ENCODE measurements at regions not wholly inside any gene's neighbourhood (a gene's known extent, or its start where the extent isn't known, plus 50 kb on each side); places are given as distances from the start of the nearest gene placed in this dataset.

- no peak for DNase-seq
Observed at GRCh38 chr7:42432644-42433043, 195.6 kb upstream of the GLI3 start.

DNA sequence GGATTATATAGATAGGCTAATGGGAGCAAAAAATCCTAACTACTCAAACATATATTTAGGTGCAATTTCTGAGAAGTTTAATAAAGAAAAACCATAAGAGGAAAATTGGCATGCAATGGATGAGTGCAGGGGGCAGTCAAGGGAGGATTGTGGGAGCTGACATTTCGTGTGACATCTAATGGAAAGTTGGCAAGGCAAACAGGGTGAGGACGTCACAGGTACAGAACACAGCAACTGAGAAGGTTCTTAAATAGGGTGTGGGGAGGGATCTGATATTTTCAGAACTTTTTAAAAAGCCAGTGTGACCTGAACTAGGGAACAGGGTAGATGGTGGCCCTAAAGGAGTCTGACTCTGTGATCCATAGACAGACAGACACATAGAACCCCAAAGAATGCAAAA, 194.9 kb upstream of the GLI3 start:
- no peak for DNase-seq

DNA sequence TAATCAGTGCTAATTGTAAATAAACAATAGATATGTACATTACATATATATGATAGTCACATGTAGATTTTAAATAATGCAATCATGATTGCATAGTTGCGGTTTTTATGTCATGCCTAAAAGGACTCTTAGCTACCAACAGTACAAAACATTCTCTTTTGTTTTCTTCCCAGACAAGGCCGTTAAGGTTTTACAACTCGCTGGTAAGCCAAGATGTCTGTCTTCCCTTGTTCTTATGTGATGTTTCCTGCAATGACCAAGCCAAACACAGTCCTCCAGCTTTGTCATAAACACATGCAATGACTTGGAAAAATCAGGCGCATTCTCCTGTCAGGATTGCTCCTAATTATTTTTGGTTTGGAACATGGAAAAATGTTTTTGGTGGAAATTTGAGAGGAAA, 192.3 kb upstream of the GLI3 start:
- no peak for DNase-seq

DNA sequence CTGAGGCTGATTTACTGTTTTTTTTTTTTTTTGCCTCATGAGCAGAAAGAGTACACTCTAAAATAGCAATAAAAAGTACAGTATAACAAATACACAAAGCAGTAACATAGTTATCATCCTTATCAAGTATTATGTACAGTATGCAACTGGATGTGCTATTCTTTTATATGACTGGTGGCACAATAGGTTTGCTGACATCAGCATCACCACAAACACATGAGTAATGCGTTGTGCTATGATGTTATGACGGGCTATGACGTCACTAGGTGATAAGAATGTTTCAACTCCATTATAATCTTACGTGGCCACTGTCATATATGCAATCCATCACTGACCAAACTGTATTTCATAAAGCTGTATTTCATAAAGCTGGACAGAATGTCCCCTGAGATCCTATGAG, 189.2 kb upstream of the GLI3 start:
- no peak for DNase-seq

GRCh38 chr7:42414941-42415505, 178.0 kb upstream of the GLI3 start:
- DNase-seq: no peak

DNA sequence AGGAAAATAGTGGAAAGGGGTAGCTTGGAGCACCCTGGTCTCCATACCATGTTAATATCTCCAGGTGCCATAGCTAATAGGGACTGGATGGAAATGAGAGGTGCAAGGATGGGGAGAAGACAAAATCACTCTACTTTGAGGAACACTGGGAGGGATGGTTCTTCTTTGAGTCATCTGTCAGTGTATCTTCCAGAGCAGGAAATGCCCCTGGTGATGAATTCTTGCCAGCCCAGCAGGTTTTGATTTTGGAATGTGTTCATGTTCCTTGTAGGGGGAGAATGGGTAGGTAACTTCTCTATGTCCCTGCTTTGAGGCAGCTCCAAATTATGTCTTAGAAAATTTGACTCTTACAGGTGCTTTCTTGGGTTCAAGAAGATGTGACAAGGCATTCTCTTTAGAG, 177.0 kb upstream of the GLI3 start:
- DNase-seq: no peak

- no peak for DNase-seq
Observed at GRCh38 chr7:42409296-42409695, 172.3 kb upstream of the GLI3 start.

DNA sequence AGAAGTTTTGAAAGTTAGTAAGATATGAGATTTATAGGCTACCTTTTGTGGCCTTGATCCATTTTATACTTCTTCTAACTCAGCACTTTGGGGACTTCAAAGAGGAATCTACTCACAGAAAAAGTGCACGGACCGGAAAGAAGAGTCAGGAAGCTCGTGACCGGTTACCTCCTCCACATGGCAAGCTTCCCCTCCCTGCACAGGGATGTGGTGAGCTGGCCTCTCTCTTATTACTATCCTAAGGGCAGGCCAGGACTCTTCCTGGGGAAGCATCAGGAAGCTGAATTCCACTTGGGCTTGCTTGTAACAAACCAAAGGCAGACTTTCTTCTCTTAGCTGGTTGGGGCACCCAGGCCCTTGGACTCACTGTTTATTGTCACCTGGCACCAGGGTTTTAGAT, 170.8 kb upstream of the GLI3 start:
- DNase-seq: no peak

- DNase-seq: no peak
Observed at GRCh38 chr7:42407021-42407710, 170.2 kb upstream of the GLI3 start.

- DNase-seq: no peak
Observed at GRCh38 chr7:42406358-42406757, 169.3 kb upstream of the GLI3 start.

DNA sequence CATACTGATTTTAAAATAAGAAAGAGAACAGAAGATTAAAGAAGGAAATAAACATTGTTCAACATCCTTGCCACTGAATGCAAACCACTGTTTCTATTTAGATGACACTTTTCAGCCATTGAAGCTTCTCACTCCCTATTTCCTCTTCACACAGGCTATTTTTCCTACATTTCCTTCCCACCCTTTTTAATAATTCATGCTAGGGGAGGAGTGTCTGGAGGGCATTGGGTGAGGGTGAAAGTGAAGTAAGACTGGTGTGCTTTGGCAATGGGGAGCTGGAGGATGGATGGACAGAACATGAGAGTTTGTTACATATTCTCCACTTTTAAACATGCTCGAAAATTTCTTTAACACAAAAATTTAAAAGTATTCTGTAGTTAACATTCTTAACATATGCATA, 168.8 kb upstream of the GLI3 start:
- no peak for DNase-seq

DNA sequence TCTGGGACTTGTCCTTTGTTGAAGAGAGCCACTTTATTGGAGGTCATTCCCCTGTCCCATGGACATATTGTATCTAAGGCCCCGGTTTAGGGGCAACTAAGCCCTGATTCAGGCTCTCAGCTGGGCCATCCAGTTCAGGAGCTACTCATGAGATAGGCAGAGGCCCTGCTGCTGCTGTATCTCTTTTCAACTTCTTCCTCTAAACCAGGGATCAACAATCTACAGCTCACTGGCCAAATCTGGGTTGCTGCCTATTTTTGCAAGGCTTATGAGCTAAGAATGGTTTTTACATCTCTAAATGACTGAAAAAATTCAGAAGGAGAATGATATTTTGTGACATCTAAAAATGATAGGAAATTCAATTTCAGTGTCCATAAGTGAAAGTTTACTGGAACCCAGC, 166.8 kb upstream of the GLI3 start:
- DNase-seq: no peak

DNA sequence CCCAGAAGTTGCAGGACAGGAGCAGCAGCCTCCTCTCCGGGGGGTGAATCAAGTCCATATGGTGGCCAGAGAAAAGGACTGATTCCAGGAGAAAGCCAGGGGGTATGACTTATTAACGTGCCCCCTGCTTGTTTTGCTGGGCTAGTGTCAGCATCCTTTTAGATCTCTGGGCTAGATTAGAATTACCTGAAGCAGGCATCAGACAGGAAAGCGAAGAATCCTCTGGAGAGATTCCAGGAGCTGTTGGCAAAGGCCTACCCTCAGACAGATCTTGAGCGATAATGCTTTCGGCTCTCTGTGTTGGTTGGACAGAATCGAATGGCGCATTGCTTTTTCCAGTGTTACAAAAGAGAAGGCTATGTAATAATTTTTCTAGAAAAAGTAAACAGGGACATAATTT, 164.0 kb upstream of the GLI3 start:
- no peak for DNase-seq

DNA sequence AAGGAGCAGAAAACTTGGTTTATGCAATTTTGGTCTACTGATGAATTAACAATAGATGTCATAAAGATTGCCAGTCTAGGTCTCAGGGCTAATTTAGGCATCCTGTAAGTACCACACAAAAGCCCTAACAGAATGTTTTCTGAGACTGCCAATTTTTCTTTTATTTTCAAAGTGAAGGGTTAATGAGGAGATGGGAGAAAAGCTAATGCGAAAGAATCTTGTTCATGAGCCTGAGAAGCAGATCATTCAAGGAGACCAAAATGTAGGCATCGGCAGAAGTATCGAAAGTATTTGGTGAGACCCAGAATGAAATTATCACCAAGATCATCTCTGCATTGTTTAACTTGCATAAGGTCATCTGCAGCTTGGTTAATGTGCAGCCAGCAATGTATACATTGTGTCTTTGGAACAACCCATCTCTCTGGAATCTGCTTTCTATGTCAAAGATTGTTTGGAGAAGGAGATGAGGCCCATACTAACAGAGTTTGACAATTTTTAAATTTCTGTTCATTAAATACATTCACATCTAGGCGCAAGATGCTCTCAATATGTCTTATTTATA, 163.3 kb upstream of the GLI3 start:
- no peak for DNase-seq

GRCh38 chr7:42395607-42396006, 158.6 kb upstream of the GLI3 start:
- peak; percentile 45 for DNase-seq

DNA sequence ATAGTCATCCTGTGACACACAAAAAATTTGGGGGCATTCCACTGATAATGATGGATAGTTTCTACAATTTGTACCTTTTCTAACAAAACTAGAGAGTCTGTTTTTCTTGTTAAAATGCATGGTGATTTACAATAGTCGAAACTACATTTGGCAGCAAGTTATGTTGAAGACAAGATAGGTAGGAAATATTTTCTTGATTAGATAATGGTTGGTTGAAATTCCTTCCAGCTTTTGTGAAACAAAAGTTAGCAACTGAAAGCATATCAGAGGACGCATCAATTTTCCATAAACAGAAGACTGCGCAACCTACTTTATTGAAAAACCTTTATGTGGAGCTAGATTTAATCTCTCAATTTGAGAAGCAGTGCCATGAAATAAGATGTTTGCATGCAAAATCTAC, 155.8 kb upstream of the GLI3 start:
- DNase-seq: no peak

DNA sequence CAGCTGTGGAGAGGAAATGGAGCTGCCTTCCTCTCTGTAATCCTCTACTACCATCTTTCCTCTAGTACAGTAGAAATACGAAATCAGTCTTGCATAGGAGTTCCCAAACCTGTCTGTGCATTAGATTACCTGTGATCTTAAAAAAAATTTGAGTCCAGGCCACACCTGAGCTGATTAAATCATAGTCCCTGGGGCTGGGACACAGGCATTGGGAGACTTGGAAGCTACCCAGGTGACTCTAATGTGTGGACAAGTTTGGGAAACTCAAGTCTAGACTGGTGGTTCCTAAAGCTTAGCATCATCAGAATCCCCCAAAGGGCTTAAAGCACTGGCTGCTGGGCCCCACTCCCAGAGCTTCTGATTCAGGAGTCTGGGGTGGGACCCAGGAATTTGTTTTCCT, 152.7 kb upstream of the GLI3 start:
- no peak for DNase-seq

GRCh38 chr7:42385912-42386311, 148.9 kb upstream of the GLI3 start:
- no peak for DNase-seq

DNA sequence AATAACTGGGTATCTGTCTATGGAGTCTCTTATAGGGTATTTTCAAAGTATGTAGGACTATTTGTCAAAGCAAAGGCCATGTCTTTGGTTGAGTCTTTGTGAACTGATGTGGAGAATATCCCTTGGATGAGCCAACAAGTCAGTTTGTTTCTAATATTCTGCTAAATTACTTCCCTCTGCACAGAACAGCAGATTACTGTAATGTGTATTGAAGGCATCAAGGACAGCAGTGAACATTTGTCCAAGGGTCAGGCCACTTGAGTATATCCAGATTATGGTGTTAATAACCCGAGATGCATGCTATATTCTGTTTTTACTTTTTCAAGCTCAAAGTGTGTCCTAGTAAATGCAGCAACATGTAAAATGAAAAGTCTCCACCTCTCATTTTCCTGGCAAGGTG, 144.2 kb upstream of the GLI3 start:
- no peak for DNase-seq

DNA sequence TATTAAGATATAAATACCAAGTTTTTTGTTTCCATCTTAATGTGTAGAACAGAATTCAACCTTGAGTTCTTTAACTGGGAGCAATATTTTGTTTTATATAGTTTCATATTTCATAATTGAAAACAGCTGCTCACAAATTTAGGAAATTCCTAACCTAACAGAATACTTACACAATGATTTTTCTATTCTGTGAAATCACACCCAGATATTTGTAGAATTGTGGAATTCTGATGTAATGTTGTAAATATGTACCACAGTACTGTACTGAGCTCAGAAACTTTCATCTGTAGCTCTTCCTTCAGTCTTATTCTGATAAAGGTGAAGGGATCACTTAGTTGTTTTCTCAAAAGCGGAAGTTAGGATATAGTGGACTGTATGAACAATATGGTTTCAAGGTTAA, 143.4 kb upstream of the GLI3 start:
- DNase-seq: no peak

DNA sequence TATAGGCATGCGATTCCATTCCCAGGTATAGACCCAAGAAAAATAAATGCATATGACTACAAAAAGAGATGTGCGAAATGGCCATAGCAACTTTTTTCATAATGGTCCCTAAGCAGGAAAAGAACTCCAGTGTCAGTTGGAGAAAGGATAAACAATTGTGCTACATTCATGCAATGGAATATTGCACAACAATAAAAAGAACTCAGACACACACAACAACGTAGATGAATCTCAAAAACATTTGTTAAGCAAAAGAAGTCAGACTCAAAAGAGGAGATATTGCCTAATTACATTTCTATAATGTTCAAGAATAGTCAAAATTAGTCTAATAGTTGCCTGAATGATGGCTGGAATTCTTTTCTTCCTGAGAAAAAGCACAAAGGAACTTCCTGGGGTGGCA, 141.1 kb upstream of the GLI3 start:
- no peak for DNase-seq

DNA sequence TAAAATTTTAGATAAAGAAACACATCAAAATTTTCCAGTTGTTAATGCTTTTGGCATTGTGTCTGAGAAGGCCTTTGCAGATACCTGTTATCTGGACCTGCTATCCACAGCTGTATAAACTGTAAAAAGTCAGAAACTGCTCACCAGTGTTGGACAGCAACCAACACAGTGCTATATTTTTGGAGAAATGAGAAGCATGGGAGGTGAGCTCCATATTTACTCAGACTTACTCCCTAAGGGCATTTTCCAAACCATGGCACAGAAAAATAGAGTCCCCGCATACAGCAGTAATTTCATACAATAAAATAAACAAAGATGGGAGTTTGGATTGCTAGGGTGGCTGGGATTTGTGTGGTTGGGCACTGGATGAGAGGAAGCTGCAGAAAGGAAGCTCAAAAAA, 136.3 kb upstream of the GLI3 start:
- DNase-seq: no peak

DNA sequence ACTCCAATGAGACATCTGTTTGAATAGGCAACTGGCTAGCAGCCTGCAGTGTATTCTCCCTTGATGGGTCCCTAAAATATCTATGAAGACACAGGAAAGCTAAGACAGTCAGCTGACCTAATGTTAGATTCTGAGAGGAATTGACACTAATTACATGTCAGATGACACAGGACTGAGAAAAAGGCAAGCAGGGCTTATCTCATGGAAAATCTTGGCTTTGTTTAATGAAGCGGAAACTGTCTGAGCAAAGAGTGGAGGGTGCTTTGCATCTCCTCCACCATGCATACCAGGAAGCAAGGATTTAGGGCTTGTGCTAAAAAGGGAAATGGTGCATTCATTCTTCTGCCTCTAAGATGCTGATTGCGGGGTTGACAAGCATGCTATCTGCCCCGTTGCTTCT, 135.5 kb upstream of the GLI3 start:
- DNase-seq: no peak

DNA sequence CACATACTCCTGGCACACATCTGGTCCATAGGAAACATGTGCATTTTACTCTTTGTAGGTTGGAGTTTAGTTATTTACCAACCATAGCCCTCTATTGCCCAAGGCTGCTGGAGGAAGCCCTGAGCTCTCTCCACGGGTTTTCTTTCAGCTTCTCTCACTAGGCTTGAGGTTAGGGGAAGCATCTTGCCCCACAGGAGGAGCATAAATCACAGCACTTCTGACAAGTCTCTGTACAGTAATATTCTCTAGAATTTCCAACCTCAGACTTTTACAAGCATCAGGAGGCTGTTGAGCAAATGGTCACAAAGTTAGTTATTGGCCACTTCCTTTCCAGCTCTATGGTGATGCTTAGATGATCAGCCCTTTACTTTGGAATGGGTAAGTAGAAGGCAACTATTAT, 122.9 kb upstream of the GLI3 start:
- no peak for DNase-seq

- DNase-seq: peak; percentile 60
Observed at GRCh38 chr7:42351316-42351935, 114.4 kb upstream of the GLI3 start.
